ENCODE measurements at regions not wholly inside any gene's neighbourhood (a gene's known extent, or its start where the extent isn't known, plus 50 kb on each side); places are given as distances from the start of the nearest gene placed in this dataset.

GRCh38 chr2:129805899-129806298 lies 173.6 kb upstream of the RAB6C start:
- H3K27ac Mint-ChIP-seq = no peak overlapping the region
- peaks cover 56% of the 10 kb centered on the region for H3K4me1 Mint-ChIP-seq
- no peaks in the 10 kb centered on the region for H3K36me3 Mint-ChIP-seq
- H3K27me3 Mint-ChIP-seq (ENCODE audit: low read depth) = no peaks in the 10 kb centered on the region; the same call in 1 of the 2 replicates
- no peak for ATAC-seq
- DNase-seq (ENCODE audit: low spot score) = no peak
- H3K4me3 Mint-ChIP-seq = no peak overlapping the region; the same call in 1 of the 2 replicates
- ChIA-PET POLR2A (interaction anchor here (1.2 kb wide), 1 partner anchor 10 kb away, joined by 3 read pairs; no protein-coding TSS in a partner anchor), CTCF (no interaction called here)
- TF ChIP-seq FOXP4 (CRISPR knock-in tag; IDR thresholded peaks at IDR 0.05) (no peak), ATF3 (CRISPR knock-in tag; conservative IDR thresholded peaks at IDR 0.05) (no peak), TCF7 (CRISPR knock-in tag; IDR thresholded peaks at IDR 0.05; ENCODE audit: low read depth) (no peak), RORB (CRISPR knock-in tag; IDR thresholded peaks at IDR 0.05) (no peak), HMGXB4 (CRISPR knock-in tag; IDR thresholded peaks at IDR 0.05) (no peak), E2F5 (CRISPR knock-in tag; IDR thresholded peaks at IDR 0.05) (no peak), SMAD3 (CRISPR knock-in tag; IDR thresholded peaks at IDR 0.05; ENCODE audit: borderline replicate concordance) (no peak), MYBL2 (CRISPR knock-in tag; IDR thresholded peaks at IDR 0.05) (no peak), ZNF317 (CRISPR knock-in tag; IDR thresholded peaks at IDR 0.05; ENCODE audit: borderline replicate concordance, low read depth) (no peak), JAZF1 (CRISPR knock-in tag; IDR thresholded peaks at IDR 0.05) (no peak), ATF1 (CRISPR knock-in tag; IDR thresholded peaks at IDR 0.05) (no peak), CREM (CRISPR knock-in tag; IDR thresholded peaks at IDR 0.05) (no peak), MLX (CRISPR knock-in tag; IDR thresholded peaks at IDR 0.05) (no peak), NFATC4 (CRISPR knock-in tag; IDR thresholded peaks at IDR 0.05) (no peak), AFF4 (CRISPR knock-in tag; IDR thresholded peaks at IDR 0.05; ENCODE audit: borderline replicate concordance) (no peak), GRHL2 (CRISPR knock-in tag; IDR thresholded peaks at IDR 0.05; ENCODE audit: insufficient replicate concordance, severe bottlenecking) (no peak)
- no peaks in the 10 kb centered on the region for H3K9me3 Mint-ChIP-seq
